Spleen (tissue), 11 donors: ENCODE measurements at regions not wholly inside any gene's neighbourhood (a gene's known extent, or its start where the extent isn't known, plus 50 kb on each side); places are given as distances from the start of the nearest gene placed in this dataset.

ENCODE experiments used
- DNase-seq: peaks from one replicate; pipeline ENCODE4 v3.0.0-alpha.2; 2020
- H3K27ac ChIP-seq, 8 donors: fragments of 200-600 bp; sonication (generic) in 7 of 8; 1 replicate in 4 of 8; 2 replicates in 4 of 8; pipeline versions ENCODE4 v1.5.0 to v1.8.0; 2016 to 2021; ENCODE audit warnings: inconsistent platforms in 4 of 8, mild to moderate bottlenecking in 4 of 8, moderate library complexity in 1 of 8
- H3K27me3 ChIP-seq, 7 donors: fragments of 200-600 bp; sonication (generic) in 6 of 7; replicated peaks in 1 of 7; 1 replicate in 4 of 7; 2 replicates in 3 of 7; pipeline versions ENCODE4 v1.5.0 to v1.8.0; 2016 to 2021; ENCODE audit warnings: inconsistent platforms in 3 of 7, mild to moderate bottlenecking in 1 of 7
- H3K36me3 ChIP-seq, 6 donors: fragments of 200-600 bp; sonication (generic) in 5 of 6; 1 replicate in 4 of 6; 2 replicates in 2 of 6; pipeline versions ENCODE4 v1.5.0 to v1.8.0; 2016 to 2021; ENCODE audit warnings: inconsistent platforms in 2 of 6
- H3K4me1 ChIP-seq, 6 donors: fragments of 200-600 bp; sonication (generic) in 5 of 6; 1 replicate in 3 of 6; 2 replicates in 3 of 6; pipeline versions ENCODE4 v1.5.0 to v1.8.0; 2016 to 2021; ENCODE audit warnings: inconsistent platforms in 3 of 6
- H3K4me3 ChIP-seq, 8 donors: fragments of 200-600 bp; sonication (generic) in 7 of 8; 1 replicate in 4 of 8; 2 replicates in 4 of 8; pipeline versions ENCODE4 v1.5.0 to v1.8.0; 2016 to 2021; ENCODE audit warnings: inconsistent platforms in 4 of 8, mild to moderate bottlenecking in 4 of 8, moderate library complexity in 2 of 8
- H3K9me3 ChIP-seq, 8 donors: fragments of 200-600 bp; sonication (generic) in 7 of 8; 1 replicate in 4 of 8; 2 replicates in 4 of 8; pipeline versions ENCODE4 v1.5.0 to v1.8.0; 2016 to 2021; ENCODE audit warnings: inconsistent platforms in 4 of 8
- POLR2A ChIP-seq, 3 donors: fragments of 450-650 bp; IDR thresholded peaks; one replicate each; pipeline ENCODE4 v1.5.1; 2017; ENCODE audit warnings: antibody characterized with exemption in 3 of 3, mild to moderate bottlenecking in 1 of 3
- POLR2AphosphoS5 ChIP-seq, 3 donors: sonication (generic); formaldehyde crosslinking; IDR thresholded peaks; one replicate each; pipeline ENCODE4 v1.5.1; 2017; ENCODE audit warnings: antibody characterized with exemption in 3 of 3
- WGBS, 5 donors: extraction: QIAGEN DNeasy Blood & Tissue Kit in 3 of 5; methylation state at CpG; one replicate each; pipeline versions ENCODE4 v1.1.5 to v1.1.7; 2013 to 2018; 5-methylcytosine and 5-hydroxymethylcytosine counted together
- intact Hi-C: fragments of 100-400 bp; cut with DNase I; formaldehyde crosslinking; loops from one replicate; pipeline ENCODE4 v1.15.0; 2023; ENCODE audit warnings: low total_unique reads
- TF ChIP-seq, protein P1 (sequence below), 11 experiments: fragments of 200-600 bp in 7 of 11; fragments of 450-650 bp in 4 of 11; sonication (generic) in 4 of 11; IDR thresholded peaks in 8 of 11; conservative IDR thresholded peaks in 3 of 11; 1 replicate in 7 of 11; 2 replicates in 4 of 11; pipeline versions ENCODE4 v1.4.0 to v1.8.0; 2016 to 2021; ENCODE audit warnings: antibody characterized with exemption in 11 of 11, inconsistent platforms in 4 of 11, mild to moderate bottlenecking in 1 of 11
- donor health status: healthy with polysubstance abuse.
- donor health status: DM: no; HTN: no; CAD: no; lungs with moderate emphysema.
- donor health status: DM: no; HTN: no; CAD: no.
- donor health status: Bipolar disorder and iron deficiency.
- donor health status: healthy.
- donor health status: DM: no; HTN: no; CAD: no.
- donor health status: DM: yes; HTN: yes; CAD: no.

DNA sequence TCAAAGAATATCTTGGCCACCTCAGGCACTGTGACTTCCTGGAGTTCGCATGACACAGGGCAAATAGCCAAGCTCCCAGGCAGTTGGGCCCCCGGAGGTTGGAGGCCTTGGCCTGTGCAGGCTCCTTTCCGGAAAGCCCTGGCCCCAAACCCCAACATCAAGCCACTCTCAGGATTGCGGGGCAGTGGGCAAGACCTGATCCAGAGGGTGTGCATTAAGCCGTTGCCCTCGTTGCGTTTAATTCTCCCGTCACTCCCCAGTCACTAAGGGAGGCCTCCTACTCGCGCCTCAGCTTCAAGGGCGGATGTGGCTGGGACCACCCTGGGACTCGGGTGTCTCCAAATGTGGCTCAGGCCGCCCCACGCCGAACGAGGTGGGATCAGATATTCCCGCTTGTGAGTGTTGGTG, 60.1 kb downstream of the TMEM174 start:
- 4 to 8% (median 7%) methylated on average over 17 of the region's 17 CpGs; no CpG with 5 or more reads in 1 of the 5 donors for WGBS, 5 donors
- Histone ChIP-seq H3K27ac (no peak overlapping the region), H3K9me3 (no peaks in the 10 kb centered on the region), H3K4me3 (peak overlapping the region in 6 of 8 donors; percentile 20 to 64 (median 30)), H3K36me3 (no peaks in the 10 kb centered on the region), H3K27me3 (peaks cover 9 to 92% (median 69%) of the 10 kb centered on the region in 7 donors), H3K4me1 (peaks cover 15 to 41% (median 24%) of the 10 kb centered on the region in 6 donors)
- intact Hi-C loops, result no loop called here
- no peak for DNase-seq
- TF ChIP-seq, protein P1, sequence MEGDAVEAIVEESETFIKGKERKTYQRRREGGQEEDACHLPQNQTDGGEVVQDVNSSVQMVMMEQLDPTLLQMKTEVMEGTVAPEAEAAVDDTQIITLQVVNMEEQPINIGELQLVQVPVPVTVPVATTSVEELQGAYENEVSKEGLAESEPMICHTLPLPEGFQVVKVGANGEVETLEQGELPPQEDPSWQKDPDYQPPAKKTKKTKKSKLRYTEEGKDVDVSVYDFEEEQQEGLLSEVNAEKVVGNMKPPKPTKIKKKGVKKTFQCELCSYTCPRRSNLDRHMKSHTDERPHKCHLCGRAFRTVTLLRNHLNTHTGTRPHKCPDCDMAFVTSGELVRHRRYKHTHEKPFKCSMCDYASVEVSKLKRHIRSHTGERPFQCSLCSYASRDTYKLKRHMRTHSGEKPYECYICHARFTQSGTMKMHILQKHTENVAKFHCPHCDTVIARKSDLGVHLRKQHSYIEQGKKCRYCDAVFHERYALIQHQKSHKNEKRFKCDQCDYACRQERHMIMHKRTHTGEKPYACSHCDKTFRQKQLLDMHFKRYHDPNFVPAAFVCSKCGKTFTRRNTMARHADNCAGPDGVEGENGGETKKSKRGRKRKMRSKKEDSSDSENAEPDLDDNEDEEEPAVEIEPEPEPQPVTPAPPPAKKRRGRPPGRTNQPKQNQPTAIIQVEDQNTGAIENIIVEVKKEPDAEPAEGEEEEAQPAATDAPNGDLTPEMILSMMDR (IDR thresholded peaks at IDR 0.05 in 8 of 11, conservative IDR thresholded peaks at IDR 0.05 in 3 of 11), result no peak
- TF ChIP-seq POLR2AphosphoS5 (IDR thresholded peaks at IDR 0.05) (no peak), POLR2A (IDR thresholded peaks at IDR 0.05) (no peak)

DNA sequence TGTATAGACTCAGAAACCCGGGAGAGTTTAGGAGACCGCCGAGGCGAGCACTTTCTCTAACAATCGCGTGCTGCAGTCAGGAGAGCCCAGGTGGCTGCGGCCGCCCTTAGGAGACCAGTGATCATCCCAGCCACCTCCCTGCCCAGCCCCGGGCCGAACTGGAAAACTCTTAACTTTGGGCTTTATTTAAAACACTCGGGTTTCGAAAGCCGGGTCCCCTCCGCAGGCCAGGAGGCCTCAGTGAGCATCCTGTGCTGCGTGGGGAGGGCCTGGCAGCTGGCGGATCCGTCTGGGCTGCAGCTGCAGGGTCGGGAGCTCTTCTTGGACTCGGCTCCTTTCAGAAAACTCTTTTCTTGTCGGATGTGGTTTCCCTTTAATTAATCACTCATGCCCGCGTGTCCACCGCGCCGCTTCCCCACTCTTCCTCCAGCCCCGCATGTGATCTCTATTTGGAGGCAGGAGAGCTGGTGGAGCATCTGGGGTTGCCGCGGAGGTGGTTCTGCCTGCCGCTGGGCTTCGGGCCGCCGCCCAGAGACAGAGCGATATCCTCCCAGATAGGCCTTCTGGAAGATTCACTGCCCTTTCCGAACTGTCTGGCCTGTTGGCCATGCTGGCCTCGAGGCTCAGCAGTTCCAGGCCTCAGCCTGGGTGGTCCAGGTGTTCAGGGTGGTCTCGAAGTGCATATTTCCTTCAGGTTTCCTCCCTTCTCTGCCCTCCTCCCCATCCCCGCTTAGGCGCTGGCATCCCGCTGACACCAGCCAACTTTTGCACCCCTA, 59.5 kb downstream of the TMEM174 start:
- TF ChIP-seq POLR2A (IDR thresholded peaks at IDR 0.05), result no peak
- TF ChIP-seq, protein P1 (IDR thresholded peaks at IDR 0.05 in 8 of 11, conservative IDR thresholded peaks at IDR 0.05 in 3 of 11), result no peak
- no peak for TF ChIP-seq POLR2AphosphoS5 (IDR thresholded peaks at IDR 0.05)
- Histone ChIP-seq H3K4me3 (peak overlapping the region in 2 of 8 donors; percentile 32 to 64), H3K9me3 (no peaks in the 10 kb centered on the region), H3K36me3 (no peaks in the 10 kb centered on the region), H3K27me3 (peaks cover 9 to 98% (median 72%) of the 10 kb centered on the region in 7 donors), H3K27ac (no peak overlapping the region), H3K4me1 (peaks cover 15 to 41% (median 24%) of the 10 kb centered on the region in 6 donors)
- intact Hi-C loops, result no loop called here
- DNase-seq, result no peak
- 4 to 11% (median 7%) methylated on average over 32 to 39 of the region's 39 CpGs for WGBS, 5 donors

DNA sequence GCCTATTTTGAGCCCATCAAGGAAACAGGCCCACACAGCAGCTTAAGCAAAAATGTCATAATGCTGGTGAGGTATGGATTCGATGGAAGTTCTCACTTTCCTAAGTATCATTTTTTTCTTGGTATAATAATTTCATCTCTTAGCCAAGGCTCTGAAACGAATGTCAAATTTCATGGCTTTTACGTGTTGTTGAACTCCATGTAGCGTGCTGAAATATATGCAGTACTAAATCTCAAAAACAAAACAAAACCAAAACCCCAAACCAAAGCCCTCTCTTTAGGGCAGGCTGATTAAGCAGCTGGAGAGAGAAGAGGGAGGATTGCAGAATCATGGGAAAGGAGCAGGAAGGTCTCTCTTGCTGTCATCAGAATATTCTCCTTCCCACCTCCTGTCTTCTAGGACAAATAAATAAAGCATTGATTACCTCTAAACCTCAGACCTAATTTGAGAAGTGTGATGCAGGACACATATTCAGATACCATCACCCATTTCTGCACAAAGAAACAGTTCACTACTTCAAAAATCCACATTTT, 58.3 kb downstream of the TMEM174 start:
- no peak overlapping the region for H3K4me3 ChIP-seq
- intact Hi-C loops, result no loop called here
- H3K36me3 ChIP-seq, result no peaks in the 10 kb centered on the region
- TF ChIP-seq POLR2AphosphoS5 (IDR thresholded peaks at IDR 0.05) (no peak), POLR2A (IDR thresholded peaks at IDR 0.05) (no peak)
- TF ChIP-seq, protein P1 (IDR thresholded peaks at IDR 0.05 in 8 of 11, conservative IDR thresholded peaks at IDR 0.05 in 3 of 11), result no peak
- H3K27me3 ChIP-seq, result peaks cover 9 to 100% (median 73%) of the 10 kb centered on the region in 7 donors
- H3K27ac ChIP-seq, result no peak overlapping the region
- no peaks in the 10 kb centered on the region for H3K9me3 ChIP-seq
- H3K4me1 ChIP-seq, result peaks cover 15 to 41% (median 24%) of the 10 kb centered on the region in 6 donors
- 33 to 44% (median 38%) methylated on average over 4 of the region's 4 CpGs for WGBS, 5 donors
- no peak for DNase-seq
